ENCODE measurements at regions not wholly inside any gene's neighbourhood (a gene's known extent, or its start where the extent isn't known, plus 50 kb on each side); places are given as distances from the start of the nearest gene placed in this dataset.

- Histone ChIP-seq H3K27me3 (ENCODE audit: control insufficient read depth in 1 of 2, insufficient read depth in 2 of 2, low read length in 2 of 2) (peaks cover 30 to 54% of the 10 kb centered on the region in 2 donors), H3K36me3 (ENCODE audit: control insufficient read depth in 1 of 2, insufficient read depth in 2 of 2, low read length in 2 of 2) (no peaks in the 10 kb centered on the region), H3K4me1 (ENCODE audit: control insufficient read depth in 1 of 2, insufficient read depth in 2 of 2, low read length in 2 of 2) (no peaks in the 10 kb centered on the region), H3K27ac (ENCODE audit: low read depth, low read length) (no peak overlapping the region), H3K4me3 (ENCODE audit: low read depth in 1 of 2, low read length in 2 of 2) (no peak overlapping the region), H3K9me3 (ENCODE audit: control insufficient read depth in 1 of 2, low read length in 2 of 2) (no peaks in the 10 kb centered on the region), H3K9ac (ENCODE audit: low read depth in 1 of 2, low read length in 2 of 2) (no peak overlapping the region)
Observed at GRCh38 chr2:176647325-176648165, 378.3 kb downstream of the MTX2 start.

- Histone ChIP-seq H3K36me3 (ENCODE audit: control insufficient read depth in 1 of 2, insufficient read depth in 2 of 2, low read length in 2 of 2) (no peaks in the 10 kb centered on the region), H3K4me3 (ENCODE audit: low read depth in 1 of 2, low read length in 2 of 2) (no peak overlapping the region), H3K9me3 (ENCODE audit: control insufficient read depth in 1 of 2, low read length in 2 of 2) (no peaks in the 10 kb centered on the region), H3K27me3 (ENCODE audit: control insufficient read depth in 1 of 2, insufficient read depth in 2 of 2, low read length in 2 of 2) (peaks cover 24 to 46% of the 10 kb centered on the region in 2 donors), H3K9ac (ENCODE audit: low read depth in 1 of 2, low read length in 2 of 2) (no peak overlapping the region), H3K27ac (ENCODE audit: low read depth, low read length) (no peak overlapping the region), H3K4me1 (ENCODE audit: control insufficient read depth in 1 of 2, insufficient read depth in 2 of 2, low read length in 2 of 2) (no peaks in the 10 kb centered on the region)
Observed at GRCh38 chr2:176648700-176649297, 379.6 kb downstream of the MTX2 start.

- no peak overlapping the region for H3K9ac ChIP-seq (ENCODE audit: low read depth in 1 of 2, low read length in 2 of 2)
Observed at GRCh38 chr2:176650104-176650837, 381.0 kb downstream of the MTX2 start.

GRCh38 chr2:176650838-176651555 is 381.8 kb downstream of the MTX2 start:
- Histone ChIP-seq H3K9ac (ENCODE audit: low read depth in 1 of 2, low read length in 2 of 2) (no peak overlapping the region), H3K27me3 (ENCODE audit: control insufficient read depth in 1 of 2, insufficient read depth in 2 of 2, low read length in 2 of 2) (peaks cover 10 to 32% of the 10 kb centered on the region in 2 donors), H3K4me3 (ENCODE audit: low read depth in 1 of 2, low read length in 2 of 2) (no peak overlapping the region), H3K9me3 (ENCODE audit: control insufficient read depth in 1 of 2, low read length in 2 of 2) (no peaks in the 10 kb centered on the region), H3K36me3 (ENCODE audit: control insufficient read depth in 1 of 2, insufficient read depth in 2 of 2, low read length in 2 of 2) (no peaks in the 10 kb centered on the region), H3K27ac (ENCODE audit: low read depth, low read length) (no peak overlapping the region), H3K4me1 (ENCODE audit: control insufficient read depth in 1 of 2, insufficient read depth in 2 of 2, low read length in 2 of 2) (no peaks in the 10 kb centered on the region)

More at GRCh38 chr2:176650104-176650837, 381.0 kb downstream of the MTX2 start:
- Histone ChIP-seq H3K27me3 (ENCODE audit: control insufficient read depth in 1 of 2, insufficient read depth in 2 of 2, low read length in 2 of 2) (peaks cover 13 to 39% of the 10 kb centered on the region in 2 donors), H3K4me1 (ENCODE audit: control insufficient read depth in 1 of 2, insufficient read depth in 2 of 2, low read length in 2 of 2) (no peaks in the 10 kb centered on the region), H3K9me3 (ENCODE audit: control insufficient read depth in 1 of 2, low read length in 2 of 2) (no peaks in the 10 kb centered on the region), H3K36me3 (ENCODE audit: control insufficient read depth in 1 of 2, insufficient read depth in 2 of 2, low read length in 2 of 2) (no peaks in the 10 kb centered on the region), H3K4me3 (ENCODE audit: low read depth in 1 of 2, low read length in 2 of 2) (no peak overlapping the region), H3K27ac (ENCODE audit: low read depth, low read length) (no peak overlapping the region)

GRCh38 chr2:176652300-176653182 is 383.3 kb downstream of the MTX2 start:
- peaks cover 10 to 24% of the 10 kb centered on the region in 2 donors for H3K27me3 ChIP-seq (ENCODE audit: control insufficient read depth in 1 of 2, insufficient read depth in 2 of 2, low read length in 2 of 2)
- no peak overlapping the region for H3K27ac ChIP-seq (ENCODE audit: low read depth, low read length)
- H3K9me3 ChIP-seq (ENCODE audit: control insufficient read depth in 1 of 2, low read length in 2 of 2) = no peaks in the 10 kb centered on the region
- H3K9ac ChIP-seq (ENCODE audit: low read depth in 1 of 2, low read length in 2 of 2) = no peak overlapping the region
- no peaks in the 10 kb centered on the region for H3K36me3 ChIP-seq (ENCODE audit: control insufficient read depth in 1 of 2, insufficient read depth in 2 of 2, low read length in 2 of 2)
- no peaks in the 10 kb centered on the region for H3K4me1 ChIP-seq (ENCODE audit: control insufficient read depth in 1 of 2, insufficient read depth in 2 of 2, low read length in 2 of 2)
- no peak overlapping the region for H3K4me3 ChIP-seq (ENCODE audit: low read depth in 1 of 2, low read length in 2 of 2)

- H3K9ac ChIP-seq (ENCODE audit: low read depth in 1 of 2, low read length in 2 of 2) = no peak overlapping the region
- no peaks in the 10 kb centered on the region for H3K4me1 ChIP-seq (ENCODE audit: control insufficient read depth in 1 of 2, insufficient read depth in 2 of 2, low read length in 2 of 2)
- no peak overlapping the region for H3K4me3 ChIP-seq (ENCODE audit: low read depth in 1 of 2, low read length in 2 of 2)
- H3K27ac ChIP-seq (ENCODE audit: low read depth, low read length) = no peak overlapping the region
- H3K9me3 ChIP-seq (ENCODE audit: control insufficient read depth in 1 of 2, low read length in 2 of 2) = no peaks in the 10 kb centered on the region
- H3K27me3 ChIP-seq (ENCODE audit: control insufficient read depth in 1 of 2, insufficient read depth in 2 of 2, low read length in 2 of 2) = peaks cover 9 to 18% of the 10 kb centered on the region in 2 donors
- no peaks in the 10 kb centered on the region for H3K36me3 ChIP-seq (ENCODE audit: control insufficient read depth in 1 of 2, insufficient read depth in 2 of 2, low read length in 2 of 2)
Observed at GRCh38 chr2:176653479-176654443, 384.5 kb downstream of the MTX2 start.

- no peaks in the 10 kb centered on the region for H3K36me3 ChIP-seq (ENCODE audit: control insufficient read depth in 1 of 2, insufficient read depth in 2 of 2, low read length in 2 of 2)
- H3K9me3 ChIP-seq (ENCODE audit: control insufficient read depth in 1 of 2, low read length in 2 of 2) = no peaks in the 10 kb centered on the region
- no peak overlapping the region for H3K9ac ChIP-seq (ENCODE audit: low read depth in 1 of 2, low read length in 2 of 2)
- no peaks in the 10 kb centered on the region for H3K4me1 ChIP-seq (ENCODE audit: control insufficient read depth in 1 of 2, insufficient read depth in 2 of 2, low read length in 2 of 2)
- no peak overlapping the region for H3K27ac ChIP-seq (ENCODE audit: low read depth, low read length)
- H3K4me3 ChIP-seq (ENCODE audit: low read depth in 1 of 2, low read length in 2 of 2) = no peak overlapping the region
- H3K27me3 ChIP-seq (ENCODE audit: control insufficient read depth in 1 of 2, insufficient read depth in 2 of 2, low read length in 2 of 2) = peaks cover 3 to 14% of the 10 kb centered on the region in 2 donors
Observed at GRCh38 chr2:176656038-176656775, 387.0 kb downstream of the MTX2 start.

GRCh38 chr2:176656776-176657140 is 387.5 kb downstream of the MTX2 start:
- Histone ChIP-seq H3K27me3 (ENCODE audit: control insufficient read depth in 1 of 2, insufficient read depth in 2 of 2, low read length in 2 of 2) (peaks cover 3 to 14% of the 10 kb centered on the region in 2 donors), H3K4me1 (ENCODE audit: control insufficient read depth in 1 of 2, insufficient read depth in 2 of 2, low read length in 2 of 2) (no peaks in the 10 kb centered on the region), H3K27ac (ENCODE audit: low read depth, low read length) (no peak overlapping the region), H3K36me3 (ENCODE audit: control insufficient read depth in 1 of 2, insufficient read depth in 2 of 2, low read length in 2 of 2) (no peaks in the 10 kb centered on the region), H3K4me3 (ENCODE audit: low read depth in 1 of 2, low read length in 2 of 2) (no peak overlapping the region), H3K9me3 (ENCODE audit: control insufficient read depth in 1 of 2, low read length in 2 of 2) (no peaks in the 10 kb centered on the region), H3K9ac (ENCODE audit: low read depth in 1 of 2, low read length in 2 of 2) (no peak overlapping the region)

Measured in duodenal mucosa (tissue), 2 donors.